GM20000 (cell line): ENCODE measurements at regions not wholly inside any gene's neighbourhood (a gene's known extent, or its start where the extent isn't known, plus 50 kb on each side); places are given as distances from the start of the nearest gene placed in this dataset.

Experiments used
- DNase-seq: peaks from one replicate; pipeline ENCODE4 v3.0.0; 2012; ENCODE audit warnings: low spot score
- TF ChIP-seq, protein P1 (sequence below): IDR thresholded peaks from 2 replicates; pipeline ENCODE4 v1.5.1; 2012; ENCODE audit warnings: mild to moderate bottlenecking, control low read depth; ENCODE audit errors: extremely low read depth, missing control alignments

DNA sequence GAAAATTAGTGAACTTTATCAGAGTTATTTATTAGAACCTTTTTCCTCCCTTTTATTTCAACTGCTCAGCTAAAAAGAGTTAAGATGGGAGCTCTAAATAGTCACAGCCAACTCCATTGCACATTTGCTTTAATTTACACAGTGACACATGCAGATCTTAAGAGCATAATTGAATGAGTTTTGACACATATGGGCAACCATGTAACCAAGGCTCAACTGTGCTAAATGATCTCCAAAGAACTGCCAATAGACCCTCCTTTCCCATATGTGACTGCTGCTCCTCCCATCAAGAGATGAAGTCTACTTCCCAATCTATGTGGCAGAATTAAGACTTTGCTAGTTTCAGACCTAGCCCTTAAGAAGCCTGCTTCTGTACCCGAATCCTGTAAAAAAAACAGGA, 960.0 kb downstream of the BCL11B start:
- TF ChIP-seq, protein P1, sequence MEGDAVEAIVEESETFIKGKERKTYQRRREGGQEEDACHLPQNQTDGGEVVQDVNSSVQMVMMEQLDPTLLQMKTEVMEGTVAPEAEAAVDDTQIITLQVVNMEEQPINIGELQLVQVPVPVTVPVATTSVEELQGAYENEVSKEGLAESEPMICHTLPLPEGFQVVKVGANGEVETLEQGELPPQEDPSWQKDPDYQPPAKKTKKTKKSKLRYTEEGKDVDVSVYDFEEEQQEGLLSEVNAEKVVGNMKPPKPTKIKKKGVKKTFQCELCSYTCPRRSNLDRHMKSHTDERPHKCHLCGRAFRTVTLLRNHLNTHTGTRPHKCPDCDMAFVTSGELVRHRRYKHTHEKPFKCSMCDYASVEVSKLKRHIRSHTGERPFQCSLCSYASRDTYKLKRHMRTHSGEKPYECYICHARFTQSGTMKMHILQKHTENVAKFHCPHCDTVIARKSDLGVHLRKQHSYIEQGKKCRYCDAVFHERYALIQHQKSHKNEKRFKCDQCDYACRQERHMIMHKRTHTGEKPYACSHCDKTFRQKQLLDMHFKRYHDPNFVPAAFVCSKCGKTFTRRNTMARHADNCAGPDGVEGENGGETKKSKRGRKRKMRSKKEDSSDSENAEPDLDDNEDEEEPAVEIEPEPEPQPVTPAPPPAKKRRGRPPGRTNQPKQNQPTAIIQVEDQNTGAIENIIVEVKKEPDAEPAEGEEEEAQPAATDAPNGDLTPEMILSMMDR: no peak
- DNase-seq: no peak

DNA sequence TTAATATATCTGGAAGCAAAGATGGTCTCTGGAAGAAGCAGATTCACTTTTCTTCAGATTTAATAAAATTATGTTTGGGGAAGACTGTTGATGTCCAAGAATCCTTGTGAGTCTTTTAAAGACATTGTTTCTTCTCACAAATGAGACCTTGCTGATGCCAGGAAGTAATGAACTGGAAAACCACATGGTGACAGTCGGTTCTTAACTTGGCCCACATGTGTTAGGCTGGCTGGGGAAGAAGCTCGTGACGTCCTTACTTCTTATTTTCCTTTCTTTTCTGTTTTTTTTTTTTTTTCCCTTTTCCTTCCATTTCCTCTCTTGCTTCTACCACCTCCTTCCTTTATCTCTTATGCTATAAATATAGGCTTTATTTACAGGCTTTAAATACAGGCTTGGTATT, 950.2 kb downstream of the BCL11B start:
- DNase-seq: no peak

DNA sequence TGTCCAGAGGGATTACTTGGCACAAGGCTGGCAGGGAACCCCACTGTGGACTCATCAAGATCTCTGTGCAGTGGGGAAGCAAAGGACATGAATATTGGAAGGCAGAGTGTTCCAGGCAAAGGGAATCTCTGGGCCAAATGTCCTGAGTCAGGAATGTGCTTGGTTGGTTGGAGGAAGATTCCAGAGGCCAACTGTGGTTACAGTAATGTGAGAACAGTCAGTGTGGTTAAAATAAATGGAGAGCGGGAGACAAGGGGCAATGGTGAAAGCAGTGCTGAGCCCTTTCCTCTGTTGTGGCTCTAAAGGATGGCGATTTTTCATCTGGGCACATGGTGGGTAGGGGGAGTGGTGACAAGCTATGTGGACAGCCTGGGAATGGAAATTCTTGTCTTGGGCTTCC, 948.2 kb downstream of the BCL11B start:
- DNase-seq: no peak

More for the DNA sequence above, 950.2 kb downstream of the BCL11B start:
- TF ChIP-seq, protein P1: no peak

DNA sequence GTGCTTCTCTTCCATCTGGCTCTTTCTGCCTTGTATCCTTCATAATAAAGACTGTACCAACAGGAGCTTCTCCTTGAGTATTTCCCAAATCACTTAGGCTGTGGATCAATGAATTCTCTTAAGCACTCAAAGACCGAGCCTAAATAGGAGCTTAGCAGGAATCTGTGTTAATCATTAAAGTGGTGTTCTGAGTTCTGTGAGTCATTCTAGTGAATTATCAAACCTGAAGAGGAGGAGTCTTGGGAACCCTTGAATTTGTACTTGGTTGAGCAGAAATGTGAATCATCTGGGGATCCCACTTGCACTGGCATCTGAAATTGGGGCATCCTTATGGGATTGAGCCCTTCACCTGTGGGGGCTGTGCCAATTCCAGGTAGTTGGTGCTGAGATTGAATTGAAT, 946.2 kb downstream of the BCL11B start:
- TF ChIP-seq, protein P1: no peak

More for the DNA sequence above, 948.2 kb downstream of the BCL11B start:
- TF ChIP-seq, protein P1: no peak

DNA sequence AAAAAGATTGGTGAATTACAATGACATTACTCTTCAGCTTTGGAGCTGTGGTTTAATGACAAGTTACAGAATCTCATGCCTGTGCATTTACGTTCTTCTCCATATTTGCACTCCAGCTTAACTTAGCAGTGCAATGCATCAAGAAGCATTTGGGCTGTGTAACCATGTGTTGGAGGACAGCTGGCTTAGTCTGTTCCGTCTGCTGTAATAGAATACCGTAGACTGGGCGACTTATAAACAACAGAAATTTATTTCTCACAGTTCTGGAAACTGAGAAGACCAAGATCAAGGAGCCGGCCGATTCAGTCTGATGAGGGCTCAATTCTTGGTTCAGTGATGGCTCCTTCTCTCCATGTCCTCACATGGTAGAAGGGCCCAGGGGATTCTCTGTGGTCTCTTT, 943.5 kb downstream of the BCL11B start:
- DNase-seq: no peak
- TF ChIP-seq, protein P1: no peak

More for the DNA sequence above, 946.2 kb downstream of the BCL11B start:
- no peak for DNase-seq

DNA sequence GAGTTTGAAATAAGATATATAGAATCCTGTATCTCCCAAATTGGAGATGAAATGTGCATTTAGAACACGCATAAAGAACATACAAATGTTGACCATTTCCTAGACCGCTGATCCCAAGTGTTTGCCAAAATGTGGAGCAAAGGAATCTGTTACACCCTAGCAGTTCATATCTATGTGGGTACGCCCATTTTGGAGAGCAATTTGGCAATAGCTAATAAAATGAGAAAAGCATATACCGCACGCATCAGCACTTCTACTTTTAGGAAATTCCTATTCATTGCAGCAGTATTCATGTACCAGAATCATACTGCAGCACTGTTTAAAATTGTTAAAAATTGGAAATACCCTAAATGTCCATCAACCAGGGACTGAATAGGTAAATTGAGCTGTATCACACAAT, 937.8 kb downstream of the BCL11B start:
- TF ChIP-seq, protein P1: no peak
- DNase-seq: no peak

DNA sequence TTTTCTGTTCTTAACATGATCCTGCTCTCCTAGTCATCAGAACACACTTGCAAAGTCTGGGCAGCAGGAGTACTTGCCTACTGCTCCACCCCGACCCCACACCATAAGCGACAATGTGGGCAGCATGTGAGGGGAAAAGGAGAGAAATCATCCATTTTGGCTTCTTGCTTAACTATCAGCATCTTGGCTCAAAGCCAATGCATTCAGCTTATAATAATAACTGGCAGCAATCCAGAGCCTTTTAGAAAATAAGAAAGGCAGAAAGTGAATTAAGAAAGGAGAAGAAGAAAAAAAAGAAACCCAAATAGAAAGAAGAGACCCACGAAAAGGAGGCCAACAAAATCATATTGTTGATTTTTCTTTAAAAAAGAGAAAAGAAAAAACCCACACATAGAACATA, 930.8 kb downstream of the BCL11B start:
- no peak for DNase-seq
- TF ChIP-seq, protein P1: no peak
